ENCODE measurements at regions not wholly inside any gene's neighbourhood (a gene's known extent, or its start where the extent isn't known, plus 50 kb on each side); places are given as distances from the start of the nearest gene placed in this dataset.

- TF ChIP-seq, protein P1, sequence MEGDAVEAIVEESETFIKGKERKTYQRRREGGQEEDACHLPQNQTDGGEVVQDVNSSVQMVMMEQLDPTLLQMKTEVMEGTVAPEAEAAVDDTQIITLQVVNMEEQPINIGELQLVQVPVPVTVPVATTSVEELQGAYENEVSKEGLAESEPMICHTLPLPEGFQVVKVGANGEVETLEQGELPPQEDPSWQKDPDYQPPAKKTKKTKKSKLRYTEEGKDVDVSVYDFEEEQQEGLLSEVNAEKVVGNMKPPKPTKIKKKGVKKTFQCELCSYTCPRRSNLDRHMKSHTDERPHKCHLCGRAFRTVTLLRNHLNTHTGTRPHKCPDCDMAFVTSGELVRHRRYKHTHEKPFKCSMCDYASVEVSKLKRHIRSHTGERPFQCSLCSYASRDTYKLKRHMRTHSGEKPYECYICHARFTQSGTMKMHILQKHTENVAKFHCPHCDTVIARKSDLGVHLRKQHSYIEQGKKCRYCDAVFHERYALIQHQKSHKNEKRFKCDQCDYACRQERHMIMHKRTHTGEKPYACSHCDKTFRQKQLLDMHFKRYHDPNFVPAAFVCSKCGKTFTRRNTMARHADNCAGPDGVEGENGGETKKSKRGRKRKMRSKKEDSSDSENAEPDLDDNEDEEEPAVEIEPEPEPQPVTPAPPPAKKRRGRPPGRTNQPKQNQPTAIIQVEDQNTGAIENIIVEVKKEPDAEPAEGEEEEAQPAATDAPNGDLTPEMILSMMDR (conservative IDR thresholded peaks at IDR 0.05; ENCODE audit: low read depth, low read length): no peak
- no peak for DNase-seq (ENCODE audit: low read depth)
- H3K4me3 ChIP-seq (ENCODE audit: low read length): no peak overlapping the region
Observed at GRCh38 chrX:46306103-46306502, 239.1 kb downstream of the ZNF674 start.

- DNase-seq (ENCODE audit: low read depth): no peak
- no peak overlapping the region for H3K4me3 ChIP-seq (ENCODE audit: low read length)
- TF ChIP-seq, protein P1 (conservative IDR thresholded peaks at IDR 0.05; ENCODE audit: low read depth, low read length): no peak
Observed at GRCh38 chrX:46305431-46305830, 239.8 kb downstream of the ZNF674 start.

DNA sequence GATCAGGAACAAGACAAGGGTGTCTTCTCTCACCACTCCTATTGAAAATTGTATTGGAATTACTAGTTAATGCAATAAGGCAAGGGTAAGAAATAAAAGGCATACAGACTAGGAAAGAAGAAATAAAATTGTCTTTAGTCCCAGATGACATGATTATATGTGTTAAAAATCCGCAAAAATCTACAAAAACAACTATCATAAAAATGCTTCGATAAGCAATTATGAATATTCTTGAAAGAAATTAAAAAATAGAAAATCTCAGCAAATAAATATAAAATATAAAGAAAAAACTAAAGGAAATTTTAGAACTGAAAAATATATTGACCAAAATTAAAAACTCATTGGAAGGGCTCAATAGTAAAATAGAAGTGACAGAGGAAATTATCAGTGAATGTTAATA is 243.3 kb downstream of the ZNF674 start:
- H3K4me3 ChIP-seq (ENCODE audit: low read length): no peak overlapping the region
- DNase-seq (ENCODE audit: low read depth): no peak
- TF ChIP-seq, protein P1 (conservative IDR thresholded peaks at IDR 0.05; ENCODE audit: low read depth, low read length): no peak

GRCh38 chrX:46298821-46299220 is 246.4 kb downstream of the ZNF674 start:
- no peak for DNase-seq (ENCODE audit: low read depth)
- H3K4me3 ChIP-seq (ENCODE audit: low read length): no peak overlapping the region
- TF ChIP-seq, protein P1 (conservative IDR thresholded peaks at IDR 0.05; ENCODE audit: low read depth, low read length): no peak

DNA sequence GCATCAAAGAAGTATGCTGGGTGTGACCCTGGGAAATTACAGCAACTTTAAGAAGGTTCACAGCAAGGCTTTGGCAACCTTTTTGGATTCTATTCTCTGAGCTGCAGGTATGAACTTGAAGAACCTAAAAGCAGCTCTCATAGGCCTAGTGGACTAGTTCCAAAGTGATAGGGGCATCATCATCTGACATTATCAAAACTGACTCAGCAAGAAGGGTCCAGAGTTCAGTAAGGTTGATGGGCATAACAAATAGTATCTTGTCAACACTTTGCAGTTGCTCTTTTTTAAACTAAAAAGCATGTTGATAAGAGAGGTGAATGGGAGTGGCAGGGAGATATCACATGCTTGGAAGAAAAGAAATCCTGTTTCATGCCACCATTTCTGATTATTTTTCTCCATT is 249.3 kb downstream of the ZNF674 start:
- DNase-seq (ENCODE audit: low read depth): no peak
- TF ChIP-seq, protein P1 (conservative IDR thresholded peaks at IDR 0.05; ENCODE audit: low read depth, low read length): no peak
- no peak overlapping the region for H3K4me3 ChIP-seq (ENCODE audit: low read length)

DNA sequence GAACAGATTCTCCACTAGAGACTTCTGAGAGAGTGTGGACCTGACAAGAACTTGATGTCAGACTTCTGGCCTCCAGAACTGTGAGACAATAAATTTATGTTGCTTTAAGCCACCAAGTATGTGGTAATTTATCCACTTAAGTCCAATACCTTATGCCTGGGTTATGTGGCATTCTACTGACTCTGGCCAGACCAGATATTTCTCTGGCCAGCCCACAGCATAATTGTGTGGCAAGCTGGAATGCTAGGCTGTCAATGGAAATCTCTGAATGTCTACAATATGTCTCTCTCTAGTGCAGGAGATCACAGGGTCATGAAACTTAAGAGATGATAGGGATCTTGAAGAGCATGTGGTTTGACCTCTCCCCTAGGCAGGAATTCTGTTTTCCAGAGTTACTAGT is 251.0 kb downstream of the ZNF674 start:
- TF ChIP-seq, protein P1 (conservative IDR thresholded peaks at IDR 0.05; ENCODE audit: low read depth, low read length): no peak
- no peak for DNase-seq (ENCODE audit: low read depth)
- no peak overlapping the region for H3K4me3 ChIP-seq (ENCODE audit: low read length)

GRCh38 chrX:46279925-46280313 is 265.3 kb downstream of the ZNF674 start:
- DNase-seq (ENCODE audit: low read depth): no peak
- H3K4me3 ChIP-seq (ENCODE audit: low read length): no peak overlapping the region
- TF ChIP-seq, protein P1 (conservative IDR thresholded peaks at IDR 0.05; ENCODE audit: low read depth, low read length): no peak
